ENCODE measurements at regions not wholly inside any gene's neighbourhood (a gene's known extent, or its start where the extent isn't known, plus 50 kb on each side); places are given as distances from the start of the nearest gene placed in this dataset.
A peak's percentile ranks its signal among the peaks of the same experiment; 100 is the strongest.

- no peaks in the 10 kb centered on the region for H3K27me3 ChIP-seq (ENCODE audit: insufficient read depth, poor library complexity, severe bottlenecking)
- H3K27ac ChIP-seq (replicated peaks) = no peak overlapping the region
- peak in 1 of 2 experiments; percentile 47 for DNase-seq (ENCODE audit: low read depth in 1 of 2, low spot score in 1 of 2)
- H3K4me3 ChIP-seq (replicated peaks; ENCODE audit: insufficient read depth, low read length) = no peak overlapping the region
- TF ChIP-seq CTCF (IDR thresholded peaks at IDR 0.05; ENCODE audit: insufficient read depth, low read length) = peak; percentile 21
- no peak for TF ChIP-seq GABPA (IDR thresholded peaks at IDR 0.05; ENCODE audit: low read depth)
- no peak for TF ChIP-seq SPI1 (IDR thresholded peaks at IDR 0.05; ENCODE audit: borderline replicate concordance, low read depth)
- no peak for TF ChIP-seq REST (IDR thresholded peaks at IDR 0.05; ENCODE audit: insufficient replicate concordance, low read depth)
- no peak for TF ChIP-seq POLR2AphosphoS5 (IDR thresholded peaks at IDR 0.05; ENCODE audit: low read depth)
Observed at GRCh38 chr20:40532103-40532502, 156.9 kb downstream of the MAFB start.

GRCh38 chr20:40525351-40525750 lies 163.7 kb downstream of the MAFB start:
- Histone ChIP-seq H3K4me3 (replicated peaks; ENCODE audit: insufficient read depth, low read length) (no peak overlapping the region), H3K27me3 (ENCODE audit: insufficient read depth, poor library complexity, severe bottlenecking) (no peaks in the 10 kb centered on the region), H3K27ac (replicated peaks) (no peak overlapping the region)
- DNase-seq (ENCODE audit: low read depth in 1 of 2, low spot score in 1 of 2) = no peak
- TF ChIP-seq REST (IDR thresholded peaks at IDR 0.05; ENCODE audit: insufficient replicate concordance, low read depth) = no peak
- no peak for TF ChIP-seq SPI1 (IDR thresholded peaks at IDR 0.05; ENCODE audit: borderline replicate concordance, low read depth)
- no peak for TF ChIP-seq GABPA (IDR thresholded peaks at IDR 0.05; ENCODE audit: low read depth)
- TF ChIP-seq CTCF (IDR thresholded peaks at IDR 0.05; ENCODE audit: insufficient read depth, low read length) = no peak
- TF ChIP-seq POLR2AphosphoS5 (IDR thresholded peaks at IDR 0.05; ENCODE audit: low read depth) = no peak

GRCh38 chr20:40524071-40524470 lies 165.0 kb downstream of the MAFB start:
- no peak overlapping the region for H3K27ac ChIP-seq (replicated peaks)
- no peak for DNase-seq (ENCODE audit: low read depth in 1 of 2, low spot score in 1 of 2)
- TF ChIP-seq GABPA (IDR thresholded peaks at IDR 0.05; ENCODE audit: low read depth) = no peak
- TF ChIP-seq CTCF (IDR thresholded peaks at IDR 0.05; ENCODE audit: insufficient read depth, low read length) = no peak
- no peak for TF ChIP-seq REST (IDR thresholded peaks at IDR 0.05; ENCODE audit: insufficient replicate concordance, low read depth)
- TF ChIP-seq SPI1 (IDR thresholded peaks at IDR 0.05; ENCODE audit: borderline replicate concordance, low read depth) = no peak
- TF ChIP-seq POLR2AphosphoS5 (IDR thresholded peaks at IDR 0.05; ENCODE audit: low read depth) = no peak
- H3K4me3 ChIP-seq (replicated peaks; ENCODE audit: insufficient read depth, low read length) = no peak overlapping the region
- no peaks in the 10 kb centered on the region for H3K27me3 ChIP-seq (ENCODE audit: insufficient read depth, poor library complexity, severe bottlenecking)
